ENCODE measurements at regions not wholly inside any gene's neighbourhood (a gene's known extent, or its start where the extent isn't known, plus 50 kb on each side); places are given as distances from the start of the nearest gene placed in this dataset.

DNA sequence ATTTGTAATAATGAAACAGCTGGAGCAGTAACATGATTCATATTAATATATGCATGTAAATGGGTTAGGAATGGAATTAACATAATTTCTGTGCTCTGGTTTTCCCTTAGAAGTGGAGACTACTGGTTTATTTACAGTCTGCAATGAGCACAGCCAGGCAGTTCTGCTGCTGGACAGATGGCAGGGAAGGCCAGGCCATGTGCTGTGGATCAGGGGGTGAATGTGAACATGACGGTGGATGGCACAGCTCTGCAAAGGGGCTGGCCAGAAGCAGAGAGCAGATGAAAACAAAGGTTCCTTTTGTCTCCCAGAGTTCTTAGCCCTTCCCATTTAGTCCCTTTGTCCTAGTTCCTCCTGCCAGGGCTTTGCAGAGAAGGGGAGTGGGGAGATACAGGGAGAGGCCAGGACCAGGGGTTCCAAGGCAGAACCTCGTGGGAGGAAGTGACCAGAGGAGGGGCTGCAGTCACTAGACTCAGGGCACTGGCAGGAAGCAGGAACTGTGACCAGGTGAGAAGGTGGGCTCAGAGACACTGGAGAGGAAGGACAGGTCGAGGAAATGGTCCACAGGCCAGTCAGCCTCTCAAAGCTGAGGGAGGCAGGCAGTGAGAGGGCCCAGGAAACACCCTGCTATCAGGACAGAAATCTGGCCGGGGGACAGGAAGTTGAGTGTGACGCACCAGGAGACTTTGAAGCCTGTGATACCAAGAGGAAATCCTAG is 112.9 kb upstream of the ATP8B1 start:
- TF ChIP-seq, protein P1, sequence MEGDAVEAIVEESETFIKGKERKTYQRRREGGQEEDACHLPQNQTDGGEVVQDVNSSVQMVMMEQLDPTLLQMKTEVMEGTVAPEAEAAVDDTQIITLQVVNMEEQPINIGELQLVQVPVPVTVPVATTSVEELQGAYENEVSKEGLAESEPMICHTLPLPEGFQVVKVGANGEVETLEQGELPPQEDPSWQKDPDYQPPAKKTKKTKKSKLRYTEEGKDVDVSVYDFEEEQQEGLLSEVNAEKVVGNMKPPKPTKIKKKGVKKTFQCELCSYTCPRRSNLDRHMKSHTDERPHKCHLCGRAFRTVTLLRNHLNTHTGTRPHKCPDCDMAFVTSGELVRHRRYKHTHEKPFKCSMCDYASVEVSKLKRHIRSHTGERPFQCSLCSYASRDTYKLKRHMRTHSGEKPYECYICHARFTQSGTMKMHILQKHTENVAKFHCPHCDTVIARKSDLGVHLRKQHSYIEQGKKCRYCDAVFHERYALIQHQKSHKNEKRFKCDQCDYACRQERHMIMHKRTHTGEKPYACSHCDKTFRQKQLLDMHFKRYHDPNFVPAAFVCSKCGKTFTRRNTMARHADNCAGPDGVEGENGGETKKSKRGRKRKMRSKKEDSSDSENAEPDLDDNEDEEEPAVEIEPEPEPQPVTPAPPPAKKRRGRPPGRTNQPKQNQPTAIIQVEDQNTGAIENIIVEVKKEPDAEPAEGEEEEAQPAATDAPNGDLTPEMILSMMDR (conservative IDR thresholded peaks at IDR 0.05; ENCODE audit: low read depth, low read length) = no peak
- TF ChIP-seq RFX5 (IDR thresholded peaks at IDR 0.05; ENCODE audit: low read depth, low read length) = no peak
- TF ChIP-seq SMC3 (IDR thresholded peaks at IDR 0.05; ENCODE audit: low read depth, low read length) = no peak
- TF ChIP-seq POLR2A (IDR thresholded peaks at IDR 0.05; ENCODE audit: low read depth, low read length) = no peak
- no peak for TF ChIP-seq CHD1 (IDR thresholded peaks at IDR 0.05; ENCODE audit: low read depth, low read length)
- TF ChIP-seq RAD21 (IDR thresholded peaks at IDR 0.05; ENCODE audit: low read length) = no peak
- no peak for TF ChIP-seq RCOR1 (IDR thresholded peaks at IDR 0.05; ENCODE audit: insufficient replicate concordance, low read length)
- no peak for TF ChIP-seq FOS (IDR thresholded peaks at IDR 0.05; ENCODE audit: low read depth, low read length)
- TF ChIP-seq MAZ (IDR thresholded peaks at IDR 0.05; ENCODE audit: borderline replicate concordance, low read depth, low read length) = no peak
- no peak for TF ChIP-seq MAFK (IDR thresholded peaks at IDR 0.05; ENCODE audit: low read depth, low read length)
- no peak for TF ChIP-seq BHLHE40 (IDR thresholded peaks at IDR 0.05; ENCODE audit: low read depth, low read length)
- no peak for TF ChIP-seq CEBPB (IDR thresholded peaks at IDR 0.05; ENCODE audit: low read depth, low read length)

Data from IMR-90 (cell line).